NOMO-1 treated with dmso at 0.1 percent for 144 hours (cell line): ENCODE measurements at regions not wholly inside any gene's neighbourhood (a gene's known extent, or its start where the extent isn't known, plus 50 kb on each side); places are given as distances from the start of the nearest gene placed in this dataset.

Experiments used
- DNase-seq: peaks from one replicate; lab custom pipeline; 2025; ENCODE audit not compliant: unreplicated experiment; lab: John Stamatoyannopoulos, UW

DNA sequence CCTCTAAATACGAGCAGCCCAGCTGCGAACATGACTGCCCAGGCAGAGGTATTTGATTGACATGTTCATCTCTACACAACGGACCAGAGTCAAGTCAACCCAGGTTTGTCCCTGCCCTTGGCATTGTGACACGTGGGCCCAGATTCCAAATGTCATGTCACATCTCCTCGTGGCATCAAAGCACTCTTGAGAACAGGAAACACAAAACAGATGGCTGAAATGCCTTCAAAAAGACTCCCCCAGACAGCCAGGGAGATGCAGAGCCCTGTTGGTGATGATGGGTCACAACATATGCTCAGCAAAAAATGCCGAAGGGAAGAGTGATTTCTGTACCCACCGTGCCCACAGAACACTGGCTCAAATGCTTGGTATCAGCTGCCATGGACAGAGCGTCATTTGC is 337.8 kb upstream of the DAB1 start:
- no peak for DNase-seq

DNA sequence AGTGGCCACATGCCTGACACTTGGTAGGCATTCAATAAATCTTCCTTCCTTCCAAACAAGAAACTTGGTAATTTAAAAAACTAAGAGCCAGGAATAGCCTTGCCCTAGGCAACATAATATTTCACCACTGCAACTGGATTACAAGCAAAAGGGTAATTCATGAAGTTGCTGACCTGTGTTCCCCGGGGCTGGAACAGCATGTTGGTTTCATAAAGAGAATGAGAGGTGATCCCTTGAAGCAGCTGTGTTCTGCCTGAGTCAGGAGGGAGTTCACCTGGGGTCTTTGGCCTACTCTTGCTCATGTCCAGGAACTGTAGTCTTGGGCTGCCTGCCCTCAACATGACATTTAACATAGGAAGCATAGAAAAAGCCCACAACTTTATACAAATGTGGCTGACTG is 329.0 kb upstream of the DAB1 start:
- no peak for DNase-seq

GRCh38 chr1:57748719-57749118 is 324.9 kb upstream of the DAB1 start:
- no peak for DNase-seq

DNA sequence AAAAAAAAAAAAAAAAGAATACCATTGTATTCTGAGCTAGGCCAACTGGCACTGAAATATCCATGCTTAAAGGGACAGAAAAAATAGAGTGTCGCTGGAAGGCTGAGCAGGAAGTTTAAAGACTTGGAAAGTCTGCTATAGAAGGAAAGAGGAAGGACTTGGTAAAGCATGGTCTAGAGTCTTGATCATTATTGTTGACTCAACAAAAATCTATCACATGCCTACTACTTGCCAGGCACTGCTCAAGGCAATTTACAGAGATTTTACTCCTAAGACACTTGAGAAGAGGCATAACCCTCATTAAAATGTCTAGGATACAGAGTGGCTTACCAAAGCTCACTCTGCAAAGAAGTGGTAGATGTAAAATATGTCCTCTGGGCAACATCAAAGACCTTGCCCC is 324.0 kb upstream of the DAB1 start:
- no peak for DNase-seq

- DNase-seq = no peak
These were observed 317.7 kb upstream of the DAB1 start for GRCh38 chr1:57741521-57741920.

DNA sequence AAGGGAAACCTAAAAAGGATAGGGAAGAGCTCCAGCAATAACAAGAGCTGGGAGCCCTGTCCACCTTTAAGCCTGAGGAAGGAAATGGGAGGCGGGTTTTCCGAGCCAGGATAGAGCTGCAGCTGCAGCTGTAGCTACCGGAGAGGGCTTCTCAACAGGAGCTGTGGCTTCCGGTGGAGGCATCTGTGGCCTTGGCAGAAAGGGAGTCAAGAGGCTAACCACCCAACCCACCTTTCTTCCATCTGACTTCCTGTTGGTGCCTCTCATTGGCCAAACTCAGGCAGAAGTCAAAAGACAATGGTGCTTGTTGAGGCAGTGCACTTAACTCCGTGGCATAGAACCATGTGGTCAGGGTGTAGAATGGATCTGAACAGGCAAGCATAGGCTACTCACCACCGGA is 313.1 kb upstream of the DAB1 start:
- no peak for DNase-seq

- no peak for DNase-seq
These were observed 305.3 kb upstream of the DAB1 start for GRCh38 chr1:57729181-57729580.

- DNase-seq = peak; percentile 34
These were observed 303.3 kb upstream of the DAB1 start for GRCh38 chr1:57727121-57727520.

DNA sequence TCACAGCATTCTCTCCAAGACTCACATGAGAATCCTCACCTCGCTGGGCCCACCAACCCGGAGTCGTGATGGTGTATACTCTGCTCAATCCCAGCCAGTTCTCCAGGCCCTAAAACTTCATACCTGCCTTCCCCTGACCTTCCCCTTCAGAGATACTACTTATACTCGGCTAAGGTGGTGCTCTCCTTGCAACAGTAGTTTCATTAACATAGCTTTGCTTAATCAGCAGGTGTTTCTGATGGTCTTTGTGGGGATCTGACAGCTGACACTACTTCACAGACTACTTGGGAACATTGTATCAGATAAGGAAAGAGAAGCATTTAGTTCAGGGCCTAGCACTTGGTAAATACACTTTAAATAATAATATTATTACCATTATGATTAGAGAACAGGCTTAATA is 301.5 kb upstream of the DAB1 start:
- DNase-seq = no peak

GRCh38 chr1:57724535-57724934 is 300.7 kb upstream of the DAB1 start:
- DNase-seq = no peak

GRCh38 chr1:57722285-57722978 is 298.6 kb upstream of the DAB1 start:
- no peak for DNase-seq

DNA sequence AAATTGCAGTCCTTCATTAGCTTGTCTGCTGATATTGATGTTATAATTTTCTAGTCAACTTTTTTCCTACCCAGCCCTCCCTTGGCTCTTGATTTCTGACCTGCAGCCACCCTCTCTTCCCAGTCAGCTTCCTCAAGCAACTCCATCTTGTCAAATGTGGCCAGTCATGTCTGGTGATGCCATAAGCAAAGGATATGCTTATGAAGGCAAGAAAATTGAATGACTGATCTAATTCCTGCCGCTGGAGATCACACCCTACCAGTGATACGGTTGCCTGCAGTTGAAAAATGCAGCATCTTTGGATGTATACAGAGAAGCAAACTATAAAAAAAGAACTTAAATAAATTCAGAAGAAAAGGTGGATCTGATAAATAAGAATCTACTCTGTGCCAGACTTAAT is 297.1 kb upstream of the DAB1 start:
- DNase-seq = no peak

DNA sequence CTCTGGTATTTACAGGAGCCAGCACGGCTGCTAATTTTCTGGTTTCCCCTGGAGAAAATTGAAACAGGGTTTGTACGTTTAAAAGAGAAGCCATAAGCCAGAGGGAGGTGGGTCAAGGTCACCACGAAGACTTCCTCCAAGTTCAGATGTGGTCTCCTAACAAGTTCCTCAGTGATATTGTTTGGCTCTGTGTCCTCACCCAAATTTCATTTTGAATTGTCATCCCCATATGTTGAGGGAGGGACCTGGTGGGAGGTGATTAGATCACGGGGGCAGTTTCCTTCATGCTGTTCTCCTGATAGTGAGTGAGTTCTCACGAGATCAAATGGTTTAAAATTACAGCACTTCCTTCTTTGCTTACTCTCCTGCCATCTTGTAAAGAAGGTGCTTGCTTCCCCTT is 295.4 kb upstream of the DAB1 start:
- no peak for DNase-seq

GRCh38 chr1:57713501-57713900 is 289.6 kb upstream of the DAB1 start:
- no peak for DNase-seq

- DNase-seq = no peak
These were observed 289.0 kb upstream of the DAB1 start for GRCh38 chr1:57712846-57713245.

- no peak for DNase-seq
These were observed 287.5 kb upstream of the DAB1 start for GRCh38 chr1:57711326-57711725.

DNA sequence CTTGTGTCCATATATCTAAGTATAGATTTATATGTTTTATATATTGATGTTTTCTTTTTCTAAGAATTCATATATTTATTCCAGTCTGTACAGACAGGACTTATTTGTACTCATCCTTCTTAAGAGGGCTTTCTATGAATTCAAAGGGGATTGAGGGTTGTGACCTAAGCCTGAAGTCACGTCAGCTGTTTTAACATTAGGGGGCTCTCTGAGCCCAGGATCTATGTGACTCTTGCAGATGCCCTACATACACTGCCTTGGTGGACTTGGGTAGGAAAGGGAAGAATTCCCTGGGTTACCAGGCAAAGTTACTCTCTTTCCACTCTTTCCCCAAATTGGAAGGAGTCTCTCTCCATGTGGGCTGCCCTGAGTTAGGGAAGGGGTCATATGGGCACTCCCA is 283.8 kb upstream of the DAB1 start:
- DNase-seq = no peak

GRCh38 chr1:57704811-57705210 is 281.0 kb upstream of the DAB1 start:
- DNase-seq = no peak

DNA sequence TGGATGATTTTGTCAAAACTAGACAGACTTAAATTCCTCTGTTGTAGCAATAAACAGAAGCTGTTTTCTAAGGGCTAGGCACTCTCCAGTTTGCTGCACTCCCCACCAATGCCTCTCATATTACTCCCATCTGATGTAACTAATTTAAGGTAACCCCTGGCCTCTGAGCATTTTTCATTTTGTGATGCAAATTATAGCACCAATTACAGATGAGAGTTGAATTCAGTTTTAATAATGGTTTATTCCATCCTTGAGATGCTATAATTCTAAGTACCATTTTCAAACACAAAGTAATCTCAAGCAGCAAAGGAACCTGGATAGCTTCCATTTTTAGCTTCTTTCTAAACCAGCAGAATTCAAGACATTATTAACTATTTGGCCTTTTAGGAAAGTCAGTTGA is 280.4 kb upstream of the DAB1 start:
- DNase-seq = no peak

GRCh38 chr1:57696904-57697303 is 273.0 kb upstream of the DAB1 start:
- no peak for DNase-seq

DNA sequence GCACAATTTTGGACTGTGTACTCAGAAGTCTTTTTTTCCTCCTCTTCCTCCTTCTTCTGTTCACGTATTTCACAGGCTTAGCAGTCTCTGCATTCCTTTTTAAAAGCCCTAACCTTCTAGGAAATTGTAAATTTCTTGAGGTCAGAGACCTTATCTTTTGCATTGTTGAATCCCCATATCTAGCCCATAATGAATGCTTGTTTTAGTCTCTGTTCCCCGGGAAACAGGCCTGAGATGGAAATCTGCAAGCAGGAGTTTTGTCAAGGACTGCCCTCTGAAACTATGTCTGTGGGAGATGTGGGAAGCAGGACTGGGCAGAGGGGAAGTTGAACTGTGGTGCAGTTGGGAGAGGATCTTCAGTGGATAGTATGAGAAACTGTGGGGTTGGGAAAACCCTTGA is 272.2 kb upstream of the DAB1 start:
- no peak for DNase-seq

- DNase-seq = no peak
These were observed 262.4 kb upstream of the DAB1 start for GRCh38 chr1:57686306-57686705.
